ENCODE measurements at regions not wholly inside any gene's neighbourhood (a gene's known extent, or its start where the extent isn't known, plus 50 kb on each side); places are given as distances from the start of the nearest gene placed in this dataset.
"Not testable (repeated sequence)": the region's sequence is repeated elsewhere in the genome, so short reads cannot be mapped to it uniquely, and the experiment has no call there.

DNA sequence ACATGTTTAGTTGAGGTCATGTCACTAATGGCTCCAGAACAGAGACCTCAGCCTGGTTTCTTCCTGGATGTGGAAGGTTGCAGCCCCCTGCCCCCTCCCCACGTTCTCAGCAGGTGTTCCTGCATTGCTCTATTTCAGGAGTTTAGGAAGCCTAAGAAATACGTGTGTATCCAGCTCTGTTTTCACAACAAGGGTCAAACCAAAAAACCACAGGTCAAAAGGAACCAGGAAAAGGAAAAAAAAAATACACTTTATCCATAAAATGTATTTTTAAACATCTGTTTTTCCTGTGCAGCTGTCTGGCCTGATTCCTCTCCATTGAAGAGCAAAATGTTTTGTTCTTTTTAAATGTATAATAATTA, 107.9 kb upstream of the PLEKHG1 start:
- no peak for DNase-seq (ENCODE audit: low read depth in 2 of 2)
- Histone ChIP-seq H3K4me2 (ENCODE audit: extremely low read depth, insufficient read depth, low read length) (no peak overlapping the region), H4K20me1 (ENCODE audit: control insufficient read depth, extremely low read depth, insufficient read depth, low read length) (no peaks in the 10 kb centered on the region), H3K79me2 (ENCODE audit: control insufficient read depth, insufficient read depth, low read length) (no peaks in the 10 kb centered on the region), H3K4me1 (ENCODE audit: control insufficient read depth, extremely low read depth, insufficient read depth, low read length) (no peaks in the 10 kb centered on the region), H3K36me3 (ENCODE audit: control insufficient read depth, insufficient read depth, low read length) (no peaks in the 10 kb centered on the region), H3K27me3 (ENCODE audit: control insufficient read depth, insufficient read depth, low read length) (no peaks in the 10 kb centered on the region), H3K9ac (ENCODE audit: insufficient read depth, low read length) (no peak overlapping the region), H3K4me3 (replicated peaks in 1 of 4; ENCODE audit: control extremely low read depth in 1 of 4, insufficient read depth in 1 of 4, low read depth in 3 of 4, low read length in 4 of 4) (no peak overlapping the region), H3K9me3 (ENCODE audit: control insufficient read depth, insufficient read depth, low read depth, low read length) (no peaks in the 10 kb centered on the region), H2AFZ (ENCODE audit: low read length) (no peak overlapping the region), H3K27ac (ENCODE audit: insufficient read depth, low read length) (no peak overlapping the region)
- TF ChIP-seq, protein P1, sequence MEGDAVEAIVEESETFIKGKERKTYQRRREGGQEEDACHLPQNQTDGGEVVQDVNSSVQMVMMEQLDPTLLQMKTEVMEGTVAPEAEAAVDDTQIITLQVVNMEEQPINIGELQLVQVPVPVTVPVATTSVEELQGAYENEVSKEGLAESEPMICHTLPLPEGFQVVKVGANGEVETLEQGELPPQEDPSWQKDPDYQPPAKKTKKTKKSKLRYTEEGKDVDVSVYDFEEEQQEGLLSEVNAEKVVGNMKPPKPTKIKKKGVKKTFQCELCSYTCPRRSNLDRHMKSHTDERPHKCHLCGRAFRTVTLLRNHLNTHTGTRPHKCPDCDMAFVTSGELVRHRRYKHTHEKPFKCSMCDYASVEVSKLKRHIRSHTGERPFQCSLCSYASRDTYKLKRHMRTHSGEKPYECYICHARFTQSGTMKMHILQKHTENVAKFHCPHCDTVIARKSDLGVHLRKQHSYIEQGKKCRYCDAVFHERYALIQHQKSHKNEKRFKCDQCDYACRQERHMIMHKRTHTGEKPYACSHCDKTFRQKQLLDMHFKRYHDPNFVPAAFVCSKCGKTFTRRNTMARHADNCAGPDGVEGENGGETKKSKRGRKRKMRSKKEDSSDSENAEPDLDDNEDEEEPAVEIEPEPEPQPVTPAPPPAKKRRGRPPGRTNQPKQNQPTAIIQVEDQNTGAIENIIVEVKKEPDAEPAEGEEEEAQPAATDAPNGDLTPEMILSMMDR (conservative IDR thresholded peaks at IDR 0.05 in 1 of 2, IDR thresholded peaks at IDR 0.05 in 1 of 2; ENCODE audit: low read depth in 1 of 2, low read length in 2 of 2): no peak
- no peak for TF ChIP-seq EZH2 (IDR thresholded peaks at IDR 0.05; ENCODE audit: low read length, missing control alignments)

GRCh38 chr6:150492507-150492906, 107.2 kb upstream of the PLEKHG1 start:
- TF ChIP-seq EZH2 (IDR thresholded peaks at IDR 0.05; ENCODE audit: low read length, missing control alignments): no peak
- TF ChIP-seq, protein P1 (conservative IDR thresholded peaks at IDR 0.05 in 1 of 2, IDR thresholded peaks at IDR 0.05 in 1 of 2; ENCODE audit: low read depth in 1 of 2, low read length in 2 of 2): no peak
- Histone ChIP-seq H3K9ac (ENCODE audit: insufficient read depth, low read length) (no peak overlapping the region), H3K4me1 (ENCODE audit: control insufficient read depth, extremely low read depth, insufficient read depth, low read length) (no peaks in the 10 kb centered on the region), H3K27me3 (ENCODE audit: control insufficient read depth, insufficient read depth, low read length) (no peaks in the 10 kb centered on the region), H3K27ac (ENCODE audit: insufficient read depth, low read length) (no peak overlapping the region), H3K4me2 (ENCODE audit: extremely low read depth, insufficient read depth, low read length) (no peak overlapping the region), H3K9me3 (ENCODE audit: control insufficient read depth, insufficient read depth, low read depth, low read length) (no peaks in the 10 kb centered on the region), H4K20me1 (ENCODE audit: control insufficient read depth, extremely low read depth, insufficient read depth, low read length) (no peaks in the 10 kb centered on the region), H3K79me2 (ENCODE audit: control insufficient read depth, insufficient read depth, low read length) (no peaks in the 10 kb centered on the region), H2AFZ (ENCODE audit: low read length) (no peak overlapping the region), H3K36me3 (ENCODE audit: control insufficient read depth, insufficient read depth, low read length) (no peaks in the 10 kb centered on the region), H3K4me3 (replicated peaks in 1 of 4; ENCODE audit: control extremely low read depth in 1 of 4, insufficient read depth in 1 of 4, low read depth in 3 of 4, low read length in 4 of 4) (no peak overlapping the region)
- DNase-seq (ENCODE audit: low read depth in 2 of 2): peak in 1 of 2 donors; percentile 32

GRCh38 chr6:150492941-150493340, 106.7 kb upstream of the PLEKHG1 start:
- Histone ChIP-seq H3K9ac (ENCODE audit: insufficient read depth, low read length) (no peak overlapping the region), H3K36me3 (ENCODE audit: control insufficient read depth, insufficient read depth, low read length) (no peaks in the 10 kb centered on the region), H4K20me1 (ENCODE audit: control insufficient read depth, extremely low read depth, insufficient read depth, low read length) (no peaks in the 10 kb centered on the region), H3K27ac (ENCODE audit: insufficient read depth, low read length) (no peak overlapping the region), H3K4me1 (ENCODE audit: control insufficient read depth, extremely low read depth, insufficient read depth, low read length) (no peaks in the 10 kb centered on the region), H3K4me2 (ENCODE audit: extremely low read depth, insufficient read depth, low read length) (no peak overlapping the region), H3K9me3 (ENCODE audit: control insufficient read depth, insufficient read depth, low read depth, low read length) (no peaks in the 10 kb centered on the region), H3K4me3 (replicated peaks in 1 of 4; ENCODE audit: control extremely low read depth in 1 of 4, insufficient read depth in 1 of 4, low read depth in 3 of 4, low read length in 4 of 4) (no peak overlapping the region), H2AFZ (ENCODE audit: low read length) (no peak overlapping the region), H3K27me3 (ENCODE audit: control insufficient read depth, insufficient read depth, low read length) (no peaks in the 10 kb centered on the region), H3K79me2 (ENCODE audit: control insufficient read depth, insufficient read depth, low read length) (no peaks in the 10 kb centered on the region)
- peak in 1 of 2 donors; percentile 84 for DNase-seq (ENCODE audit: low read depth in 2 of 2)
- TF ChIP-seq, protein P1 (conservative IDR thresholded peaks at IDR 0.05 in 1 of 2, IDR thresholded peaks at IDR 0.05 in 1 of 2; ENCODE audit: low read depth in 1 of 2, low read length in 2 of 2): no peak

DNA sequence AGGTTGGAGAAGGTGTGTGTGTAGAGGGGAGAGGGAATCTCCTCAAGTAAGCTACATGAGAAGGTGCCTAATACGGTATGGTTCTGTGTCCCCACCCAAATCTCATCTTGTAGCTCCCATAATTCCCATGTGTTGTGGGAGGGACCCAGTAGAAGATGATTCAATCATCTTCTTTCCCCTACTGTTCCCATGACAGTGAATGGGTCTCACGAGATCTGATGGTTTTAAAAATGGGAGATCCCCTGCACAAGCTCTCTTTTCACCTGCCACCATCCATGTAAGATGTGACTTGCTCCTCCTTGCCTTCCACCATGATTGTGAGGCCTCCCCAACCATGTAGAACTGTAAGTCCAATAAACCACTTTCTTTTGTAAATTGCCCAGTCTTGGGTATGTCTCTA, 106.1 kb upstream of the PLEKHG1 start:
- not testable (repeated sequence) for H3K4me1 ChIP-seq (ENCODE audit: control insufficient read depth, extremely low read depth, insufficient read depth, low read length); H3K27ac ChIP-seq (ENCODE audit: insufficient read depth, low read length); H3K4me2 ChIP-seq (ENCODE audit: extremely low read depth, insufficient read depth, low read length); H3K36me3 ChIP-seq (ENCODE audit: control insufficient read depth, insufficient read depth, low read length); H3K4me3 ChIP-seq (replicated peaks in 1 of 4; ENCODE audit: control extremely low read depth in 1 of 4, insufficient read depth in 1 of 4, low read depth in 3 of 4, low read length in 4 of 4); H3K9ac ChIP-seq (ENCODE audit: insufficient read depth, low read length); DNase-seq (ENCODE audit: low read depth in 2 of 2); H3K27me3 ChIP-seq (ENCODE audit: control insufficient read depth, insufficient read depth, low read length); H2AFZ ChIP-seq (ENCODE audit: low read length); H3K9me3 ChIP-seq (ENCODE audit: control insufficient read depth, insufficient read depth, low read depth, low read length); H4K20me1 ChIP-seq (ENCODE audit: control insufficient read depth, extremely low read depth, insufficient read depth, low read length); H3K79me2 ChIP-seq (ENCODE audit: control insufficient read depth, insufficient read depth, low read length)
